ENCODE measurements at regions not wholly inside any gene's neighbourhood (a gene's known extent, or its start where the extent isn't known, plus 50 kb on each side); places are given as distances from the start of the nearest gene placed in this dataset.
"Not testable (repeated sequence)": the region's sequence is repeated elsewhere in the genome, so short reads cannot be mapped to it uniquely, and the experiment has no call there.

DNA sequence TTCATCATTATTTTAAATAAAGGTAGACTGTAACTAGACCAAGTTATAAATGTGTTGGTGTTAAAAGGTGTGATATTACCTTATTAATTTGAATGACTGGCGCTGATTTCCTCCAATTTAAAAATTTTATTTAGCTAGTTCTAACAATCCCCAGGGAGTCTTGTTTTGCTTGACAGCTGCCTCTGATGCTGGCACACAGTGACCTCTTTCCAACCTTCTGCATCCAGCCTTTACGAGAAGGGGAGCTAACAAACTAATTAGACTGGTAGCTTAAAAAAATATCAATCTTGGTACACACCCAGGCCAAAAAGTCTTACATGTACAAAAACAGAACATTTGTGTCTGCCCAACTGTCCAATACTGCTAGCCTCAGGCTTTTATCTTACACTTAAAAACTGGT is 51.8 kb upstream of the ENPEP start:
- DNase-seq (no peak), ATAC-seq (no peak)
- H3K4me3 Mint-ChIP-seq: no peak overlapping the region
- H3K27me3 Mint-ChIP-seq: peaks cover 2% of the 10 kb centered on the region
- H3K27ac Mint-ChIP-seq: no peak overlapping the region
- H3K9me3 Mint-ChIP-seq (ENCODE audit: low read depth): no peaks in the 10 kb centered on the region
- CTCF ChIA-PET: no interaction called here
- H3K36me3 Mint-ChIP-seq: no peaks in the 10 kb centered on the region
- H3K4me1 Mint-ChIP-seq: no peaks in the 10 kb centered on the region

DNA sequence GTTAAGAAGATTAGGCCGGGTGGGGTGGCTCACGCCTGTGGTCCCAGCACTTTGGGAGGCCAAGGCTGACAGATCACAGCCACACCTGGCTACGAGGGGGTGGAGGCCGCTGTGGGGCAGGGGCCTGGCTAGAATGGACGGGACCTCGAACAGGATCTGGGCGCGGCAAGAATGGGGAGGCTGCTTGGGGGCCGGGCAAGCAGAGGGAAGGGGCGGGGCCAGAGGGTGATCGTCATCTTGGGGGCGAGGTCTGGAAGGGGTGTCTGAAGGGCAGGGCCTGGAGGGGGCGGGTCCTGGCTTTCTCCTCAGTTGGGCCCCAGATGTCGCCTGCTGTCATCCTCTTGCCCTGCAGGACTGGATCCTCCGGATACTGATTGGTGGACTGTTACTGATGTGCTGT is 57.3 kb upstream of the ENPEP start:
- DNase-seq (no peak), ATAC-seq (no peak)
- Mint-ChIP-seq H3K27ac (no peak overlapping the region), H3K36me3 (no peaks in the 10 kb centered on the region), H3K9me3 (ENCODE audit: low read depth) (peaks cover 4% of the 10 kb centered on the region), H3K4me1 (no peaks in the 10 kb centered on the region), H3K4me3 (no peak overlapping the region), H3K27me3 (no peaks in the 10 kb centered on the region)
- CTCF ChIA-PET: no interaction called here

DNA sequence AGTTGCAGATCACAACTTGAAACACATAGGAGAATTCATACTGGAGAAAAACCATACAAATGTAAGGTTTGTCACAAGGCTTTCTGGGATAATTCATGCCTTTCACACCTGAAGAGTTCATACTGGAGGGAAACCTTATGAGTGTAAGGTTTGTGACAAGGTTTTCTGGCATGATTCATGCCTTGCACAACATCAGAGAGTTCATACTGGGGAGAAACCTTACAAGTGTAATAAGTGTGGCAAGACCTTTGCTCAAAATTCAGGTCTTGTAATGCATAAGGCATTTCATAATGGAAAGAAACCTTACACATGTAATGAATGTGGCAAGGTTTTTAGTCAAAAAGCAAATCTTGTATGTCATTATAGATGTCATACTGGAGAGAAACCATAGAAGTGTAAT is 58.8 kb upstream of the ENPEP start:
- peaks cover 4% of the 10 kb centered on the region for H3K9me3 Mint-ChIP-seq (ENCODE audit: low read depth)
- H3K27me3 Mint-ChIP-seq: no peaks in the 10 kb centered on the region
- DNase-seq (no peak), ATAC-seq (no peak)
- H3K36me3 Mint-ChIP-seq: no peaks in the 10 kb centered on the region
- no peak overlapping the region for H3K4me3 Mint-ChIP-seq
- H3K4me1 Mint-ChIP-seq: no peaks in the 10 kb centered on the region
- H3K27ac Mint-ChIP-seq: no peak overlapping the region
- CTCF ChIA-PET: no interaction called here

DNA sequence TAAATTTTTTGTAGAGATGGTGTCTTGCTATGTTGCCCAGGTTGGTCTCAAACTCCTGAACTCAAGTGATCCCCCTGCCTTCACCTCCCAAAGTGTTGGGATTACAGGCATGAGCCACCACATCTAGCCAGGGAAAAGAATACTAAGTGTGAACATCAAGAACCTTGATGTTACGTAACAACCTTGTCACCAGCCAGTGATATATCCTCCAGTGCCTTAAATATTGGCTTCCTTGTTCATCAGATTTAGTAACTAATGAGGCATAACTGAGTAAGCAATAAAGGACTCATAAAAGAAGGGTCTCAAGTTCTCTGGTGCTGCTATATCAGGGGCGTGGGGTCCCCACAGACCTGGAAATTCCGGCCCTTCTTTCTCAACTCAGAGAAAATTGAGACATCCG is 60.5 kb upstream of the ENPEP start:
- DNase-seq: no peak
- Mint-ChIP-seq H3K27ac (no peak overlapping the region), H3K4me1 (no peaks in the 10 kb centered on the region), H3K4me3 (no peak overlapping the region), H3K9me3 (ENCODE audit: low read depth) (peaks cover 4% of the 10 kb centered on the region), H3K36me3 (no peaks in the 10 kb centered on the region), H3K27me3 (peaks cover 4% of the 10 kb centered on the region)
- ATAC-seq: no peak
- CTCF ChIA-PET: no interaction called here

DNA sequence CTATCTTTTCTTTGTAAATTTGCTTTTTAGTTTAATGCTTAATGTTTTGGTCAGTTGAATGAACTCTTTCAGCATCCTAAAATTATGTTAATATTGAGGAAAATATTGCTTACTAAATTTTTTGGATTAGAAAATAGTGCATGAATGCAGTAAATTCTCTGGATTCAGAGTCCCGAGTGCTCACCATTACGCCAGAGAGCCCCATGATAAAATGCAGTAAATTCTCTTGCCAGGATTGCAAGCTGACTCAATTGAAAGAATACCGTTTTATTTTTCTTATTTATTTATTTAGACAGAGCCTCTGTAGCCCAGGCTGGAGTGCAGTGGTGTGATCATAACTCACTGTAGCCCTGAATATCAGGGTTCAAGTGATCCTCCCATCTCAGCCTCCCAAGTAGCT is 60.9 kb upstream of the ENPEP start:
- no peak for ATAC-seq
- H3K9me3 Mint-ChIP-seq (ENCODE audit: low read depth): peaks cover 4% of the 10 kb centered on the region
- no peak overlapping the region for H3K27ac Mint-ChIP-seq

DNA sequence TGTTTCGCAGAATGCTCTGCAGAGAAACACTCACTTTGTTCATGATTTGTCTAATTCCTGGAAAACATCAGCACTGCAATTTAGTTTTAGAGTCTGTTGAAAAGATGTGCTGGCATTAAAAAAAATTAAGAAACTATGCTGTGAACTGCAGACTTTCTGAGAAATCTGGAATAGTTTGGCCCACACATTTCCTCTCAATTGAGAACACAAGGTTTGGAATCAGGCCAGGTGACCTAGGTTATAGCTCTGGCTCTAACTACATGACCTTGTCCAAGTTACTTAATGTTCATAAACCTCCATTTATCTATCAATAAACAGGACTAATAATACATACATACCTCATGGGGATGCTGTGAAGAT is 61.4 kb upstream of the ENPEP start:
- DNase-seq (no peak), ATAC-seq (no peak)
- Mint-ChIP-seq H3K27ac (no peak overlapping the region), H3K4me1 (no peaks in the 10 kb centered on the region), H3K9me3 (ENCODE audit: low read depth) (peaks cover 4% of the 10 kb centered on the region), H3K36me3 (no peaks in the 10 kb centered on the region), H3K4me3 (no peak overlapping the region), H3K27me3 (peaks cover 4% of the 10 kb centered on the region)
- CTCF ChIA-PET: no interaction called here

More for the DNA sequence above, 60.9 kb upstream of the ENPEP start:
- no peaks in the 10 kb centered on the region for H3K4me1 Mint-ChIP-seq
- no peak for DNase-seq
- H3K27me3 Mint-ChIP-seq: peaks cover 4% of the 10 kb centered on the region
- H3K4me3 Mint-ChIP-seq: no peak overlapping the region
- CTCF ChIA-PET: no interaction called here
- no peaks in the 10 kb centered on the region for H3K36me3 Mint-ChIP-seq

DNA sequence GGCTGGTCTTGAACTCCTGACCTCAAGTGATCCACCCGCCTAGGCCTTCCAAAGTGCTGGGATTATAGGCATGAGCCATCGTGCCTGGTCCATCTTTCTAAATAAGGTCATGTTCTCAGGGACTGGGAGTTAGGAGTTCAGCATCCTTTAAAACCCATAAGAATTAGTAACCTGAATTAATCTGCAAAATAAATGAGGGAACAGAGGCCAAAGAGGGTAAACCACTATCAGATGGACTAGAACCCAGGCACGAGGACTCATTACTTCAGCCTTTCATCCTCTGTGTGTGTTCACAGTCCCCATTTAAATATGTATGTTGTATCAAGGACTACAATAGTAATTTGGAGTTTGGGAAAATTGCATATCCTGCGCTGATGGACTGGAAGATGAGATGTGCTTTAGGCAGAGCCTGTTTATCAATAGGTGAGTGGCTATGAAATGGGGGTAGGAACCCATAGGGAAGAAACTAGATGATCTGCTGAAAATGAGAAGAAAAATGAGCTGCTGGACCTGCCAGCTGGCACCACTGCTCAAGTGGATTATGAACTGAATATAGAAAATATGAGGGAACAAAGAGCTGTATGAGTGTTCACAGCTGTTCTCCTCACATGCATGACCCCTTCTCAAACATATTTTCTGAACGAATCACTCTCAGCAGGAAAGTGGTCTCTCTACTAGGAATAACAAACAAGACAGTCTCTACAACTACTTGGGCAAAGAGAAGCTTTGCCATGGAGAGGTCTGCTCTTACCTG is 62.0 kb upstream of the ENPEP start:
- ATAC-seq; H3K27me3 Mint-ChIP-seq; H3K4me3 Mint-ChIP-seq; H3K4me1 Mint-ChIP-seq; CTCF ChIA-PET; DNase-seq; H3K36me3 Mint-ChIP-seq; H3K27ac Mint-ChIP-seq; H3K9me3 Mint-ChIP-seq (ENCODE audit: low read depth): not testable (repeated sequence)

DNA sequence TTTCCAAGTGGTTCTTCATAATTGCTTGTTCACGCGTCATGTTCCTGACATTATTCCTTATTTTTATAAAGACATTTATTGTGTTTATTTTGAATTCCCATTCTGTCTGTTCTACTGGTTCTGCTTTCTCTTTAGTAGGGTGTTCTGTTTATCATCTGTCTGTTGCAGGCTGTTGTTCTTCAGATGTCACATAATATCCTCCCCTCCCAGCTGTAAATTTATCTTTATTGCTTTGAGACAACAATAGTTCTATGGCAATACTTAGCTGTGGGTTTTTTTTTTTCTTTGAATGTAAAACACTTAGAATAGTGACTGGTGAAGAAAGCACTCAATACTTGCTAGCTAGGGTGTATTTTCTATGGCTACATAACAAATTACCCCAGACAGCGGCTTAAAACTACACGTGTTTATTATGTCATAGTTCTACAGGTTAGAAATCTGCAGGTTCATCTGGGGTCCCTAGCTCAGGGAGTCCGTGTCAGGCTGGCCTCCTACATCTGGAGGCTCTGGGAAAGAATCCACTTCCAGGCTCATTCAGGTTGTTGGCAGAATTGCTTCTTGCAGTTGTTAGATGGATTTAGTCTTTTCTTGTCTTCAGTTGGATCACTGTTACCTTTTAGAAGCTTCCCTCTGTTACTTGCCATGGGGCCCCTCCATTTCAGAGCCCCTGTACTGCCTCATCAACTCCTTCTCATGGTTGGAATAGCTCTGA is 63.4 kb upstream of the ENPEP start:
- Mint-ChIP-seq H3K4me1 (no peaks in the 10 kb centered on the region), H3K27ac (no peak overlapping the region), H3K27me3 (peaks cover 4% of the 10 kb centered on the region), H3K36me3 (no peaks in the 10 kb centered on the region), H3K4me3 (no peak overlapping the region), H3K9me3 (ENCODE audit: low read depth) (no peaks in the 10 kb centered on the region)
- CTCF ChIA-PET: no interaction called here
- DNase-seq (no peak), ATAC-seq (no peak)

DNA sequence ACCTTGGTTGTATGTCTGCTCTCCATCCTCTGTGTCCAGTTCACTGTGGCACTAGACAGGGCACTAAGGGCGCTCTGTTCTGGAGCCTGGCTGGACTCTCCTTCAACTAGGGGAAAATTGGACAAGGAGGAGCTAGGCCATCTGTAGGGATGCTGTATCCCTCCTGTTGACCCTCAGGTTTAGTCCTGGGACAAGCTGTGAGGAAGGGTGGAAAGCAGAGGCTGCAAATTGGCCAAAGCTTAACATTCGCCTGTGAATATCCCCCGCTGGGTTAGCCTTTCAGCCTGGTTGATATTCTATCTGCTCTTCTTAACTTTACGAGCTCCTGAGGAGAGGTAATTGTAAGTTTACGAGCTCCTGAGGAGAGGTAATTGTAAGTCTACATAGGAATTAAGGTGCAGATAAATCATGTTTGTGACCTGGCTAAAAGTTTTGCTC is 64.4 kb upstream of the ENPEP start:
- no peaks in the 10 kb centered on the region for H3K36me3 Mint-ChIP-seq
- no peaks in the 10 kb centered on the region for H3K9me3 Mint-ChIP-seq (ENCODE audit: low read depth)
- ATAC-seq: no peak
- H3K27me3 Mint-ChIP-seq: peaks cover 4% of the 10 kb centered on the region
- no peak overlapping the region for H3K27ac Mint-ChIP-seq
- CTCF ChIA-PET: no interaction called here
- H3K4me3 Mint-ChIP-seq: no peak overlapping the region
- H3K4me1 Mint-ChIP-seq: no peaks in the 10 kb centered on the region
- DNase-seq: no peak

DNA sequence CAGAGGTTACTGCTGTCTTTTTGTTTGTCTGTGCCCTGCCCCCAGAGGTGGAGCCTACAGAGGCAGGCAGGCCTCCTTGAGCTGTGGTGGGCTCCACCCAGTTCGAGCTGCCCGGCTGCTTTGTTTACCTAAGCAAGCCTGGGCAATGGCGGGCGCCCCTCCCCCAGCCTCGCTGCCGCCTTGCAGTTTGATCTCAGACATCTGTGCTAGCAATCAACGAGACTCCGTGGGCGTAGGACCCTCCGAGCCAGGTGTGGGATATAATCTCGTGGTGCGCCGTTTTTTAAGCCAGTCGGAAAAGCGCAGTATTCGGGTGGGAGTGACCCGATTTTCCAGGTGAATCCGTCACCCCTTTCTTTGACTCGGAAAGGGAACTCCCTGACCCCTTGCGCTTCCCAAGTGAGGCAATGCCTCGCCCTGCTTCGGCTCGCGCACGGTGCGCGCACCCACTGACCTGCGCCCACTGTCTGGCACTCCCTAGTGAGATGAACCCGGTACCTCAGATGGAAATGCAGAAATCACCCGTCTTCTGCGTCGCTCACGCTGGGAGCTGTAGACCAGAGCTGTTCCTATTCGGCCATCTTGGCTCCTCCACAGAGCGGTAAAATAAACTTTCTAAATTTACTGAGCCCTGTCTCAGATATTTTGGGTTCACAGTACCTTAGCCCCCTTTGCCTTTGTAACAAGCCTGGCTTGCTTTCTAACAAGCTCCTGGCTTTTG is 64.9 kb upstream of the ENPEP start:
- CTCF ChIA-PET; H3K9me3 Mint-ChIP-seq (ENCODE audit: low read depth); ATAC-seq; H3K27ac Mint-ChIP-seq; H3K27me3 Mint-ChIP-seq; H3K4me1 Mint-ChIP-seq; H3K4me3 Mint-ChIP-seq; DNase-seq; H3K36me3 Mint-ChIP-seq: not testable (repeated sequence)

DNA sequence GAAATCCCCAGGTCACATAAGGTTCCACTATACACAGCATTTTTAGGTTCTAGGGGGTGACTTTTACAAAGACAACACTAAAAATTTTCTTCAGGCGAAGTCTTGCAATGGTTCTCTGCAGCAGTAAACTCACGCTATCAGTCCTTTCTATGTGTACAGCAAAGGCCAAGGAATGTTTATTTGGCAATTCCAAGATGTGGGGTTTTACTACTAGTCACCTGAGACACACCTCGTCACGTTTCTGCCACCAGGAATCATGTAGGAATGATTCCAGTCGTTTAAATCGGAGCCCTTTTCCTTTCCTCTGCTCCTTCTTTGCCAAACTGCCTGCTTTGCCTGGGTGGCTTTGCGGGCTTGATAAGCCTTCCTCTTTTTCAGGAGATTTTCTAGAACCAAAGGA is 75.9 kb upstream of the ENPEP start:
- H3K36me3 Mint-ChIP-seq: no peaks in the 10 kb centered on the region
- no peak overlapping the region for H3K4me3 Mint-ChIP-seq
- no peaks in the 10 kb centered on the region for H3K4me1 Mint-ChIP-seq
- H3K27ac Mint-ChIP-seq: no peak overlapping the region
- CTCF ChIA-PET: no interaction called here
- DNase-seq (no peak), ATAC-seq (no peak)
- no peaks in the 10 kb centered on the region for H3K27me3 Mint-ChIP-seq
- H3K9me3 Mint-ChIP-seq (ENCODE audit: low read depth): no peaks in the 10 kb centered on the region

DNA sequence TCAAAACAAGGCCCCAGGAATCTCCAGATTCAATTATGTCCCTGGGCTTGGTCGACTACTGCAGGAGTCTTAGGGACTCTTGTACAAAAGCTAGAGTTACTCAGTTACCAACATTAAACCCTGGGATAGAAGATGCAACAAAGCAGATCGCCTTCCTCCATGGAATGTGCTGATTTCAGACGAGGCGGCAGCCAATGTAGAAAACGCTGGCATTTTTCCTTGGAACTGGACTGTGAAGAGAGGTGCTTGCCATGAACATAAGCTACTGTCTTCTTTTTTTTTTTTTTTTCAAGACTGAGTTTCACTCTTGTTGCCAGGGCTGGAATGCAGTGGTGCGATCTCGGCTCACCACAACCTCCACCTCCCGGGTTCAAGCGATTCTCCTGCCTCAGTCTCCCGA is 76.9 kb upstream of the ENPEP start:
- H3K36me3 Mint-ChIP-seq; DNase-seq; H3K4me1 Mint-ChIP-seq; ATAC-seq; CTCF ChIA-PET; H3K4me3 Mint-ChIP-seq; H3K27ac Mint-ChIP-seq; H3K27me3 Mint-ChIP-seq; H3K9me3 Mint-ChIP-seq (ENCODE audit: low read depth): not testable (repeated sequence)

DNA sequence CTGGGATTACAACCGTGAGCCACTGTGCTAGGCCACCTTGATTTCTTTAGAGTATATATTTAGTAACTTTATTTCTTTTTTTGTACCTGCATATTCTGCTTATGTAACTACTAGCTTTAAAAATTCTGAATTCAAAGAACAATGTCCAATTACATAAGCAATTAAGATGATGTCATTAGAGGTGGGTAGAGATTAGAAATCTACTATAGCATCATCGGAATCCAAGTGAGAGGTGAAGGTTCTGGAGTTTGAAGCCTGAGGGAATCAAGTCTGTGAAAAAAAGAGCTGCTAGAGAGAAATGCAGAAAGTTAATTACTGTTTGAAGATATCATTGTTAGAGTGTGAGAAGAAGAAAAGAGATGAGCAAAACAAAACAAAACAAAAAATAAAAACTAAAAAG is 79.0 kb upstream of the ENPEP start:
- no peaks in the 10 kb centered on the region for H3K36me3 Mint-ChIP-seq
- DNase-seq (no peak), ATAC-seq (no peak)
- H3K4me3 Mint-ChIP-seq: no peak overlapping the region
- H3K27ac Mint-ChIP-seq: no peak overlapping the region
- CTCF ChIA-PET: no interaction called here
- no peaks in the 10 kb centered on the region for H3K9me3 Mint-ChIP-seq (ENCODE audit: low read depth)
- H3K27me3 Mint-ChIP-seq: peaks cover 3% of the 10 kb centered on the region
- no peaks in the 10 kb centered on the region for H3K4me1 Mint-ChIP-seq

DNA sequence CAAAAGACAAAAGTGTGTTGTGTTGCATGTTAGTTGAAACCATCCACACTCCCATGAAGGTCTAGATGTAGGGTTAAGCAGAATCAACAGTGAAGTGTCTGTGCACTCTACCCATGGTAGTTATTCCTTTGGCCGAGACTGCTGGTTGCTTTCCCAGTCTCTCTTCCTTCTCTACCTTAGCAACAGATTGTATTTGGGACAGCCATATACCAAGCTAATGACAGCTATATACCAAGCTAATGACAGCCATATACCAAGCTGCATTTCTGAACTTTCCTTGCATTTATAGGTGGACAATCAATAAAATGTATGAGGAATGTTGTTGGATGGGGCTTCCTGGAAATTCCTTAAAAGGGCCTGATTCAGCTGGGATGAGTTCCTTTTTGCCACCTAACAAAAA is 80.5 kb upstream of the ENPEP start:
- ATAC-seq: no peak
- no peaks in the 10 kb centered on the region for H3K9me3 Mint-ChIP-seq (ENCODE audit: low read depth)
- no peak overlapping the region for H3K27ac Mint-ChIP-seq
- no peaks in the 10 kb centered on the region for H3K4me1 Mint-ChIP-seq
- H3K27me3 Mint-ChIP-seq: peaks cover 9% of the 10 kb centered on the region
- H3K4me3 Mint-ChIP-seq: no peak overlapping the region
- no peak for DNase-seq
- CTCF ChIA-PET: no interaction called here
- H3K36me3 Mint-ChIP-seq: no peaks in the 10 kb centered on the region

All from activated CD8-positive, alpha-beta memory T cell treated with anti-CD3 and anti-CD28 coated beads, Interleukin-2, amount 10 ng/mL, durations not matched to agents 7 days and 5 days (primary cell).